ENCODE measurements at regions not wholly inside any gene's neighbourhood (a gene's known extent, or its start where the extent isn't known, plus 50 kb on each side); places are given as distances from the start of the nearest gene placed in this dataset.
"Not testable (repeated sequence)": the region's sequence is repeated elsewhere in the genome, so short reads cannot be mapped to it uniquely, and the experiment has no call there.

GRCh38 chr12:9354009-9354754, 146.0 kb upstream of the PZP start:
- H3K4me3 Mint-ChIP-seq; H3K27me3 Mint-ChIP-seq; ATAC-seq (replicated peaks); DNase-seq; H3K27ac Mint-ChIP-seq; H3K4me1 Mint-ChIP-seq: not testable (repeated sequence)
- Mint-ChIP-seq H3K9me3 (peaks cover 18 to 19% of the 10 kb centered on the region in 2 donors), H3K36me3 (peaks cover 5 to 17% of the 10 kb centered on the region in 2 donors)

GRCh38 chr12:9351136-9351535, 142.9 kb upstream of the PZP start:
- peaks cover 18 to 19% of the 10 kb centered on the region in 2 donors for H3K9me3 Mint-ChIP-seq
- no peak overlapping the region for H3K27ac Mint-ChIP-seq
- DNase-seq, result no peak
- H3K4me3 Mint-ChIP-seq, result no peak overlapping the region
- peaks cover 0 to 1% of the 10 kb centered on the region in 2 donors for H3K4me1 Mint-ChIP-seq
- ATAC-seq (replicated peaks), result no peak
- peaks cover 5 to 17% of the 10 kb centered on the region in 2 donors for H3K36me3 Mint-ChIP-seq
- no peaks in the 10 kb centered on the region for H3K27me3 Mint-ChIP-seq

GRCh38 chr12:9349888-9350885, 142.0 kb upstream of the PZP start:
- no peak for ATAC-seq (replicated peaks)
- no peaks in the 10 kb centered on the region for H3K27me3 Mint-ChIP-seq
- H3K27ac Mint-ChIP-seq, result peak overlapping the region; percentile 31
- H3K4me3 Mint-ChIP-seq, result no peak overlapping the region
- H3K36me3 Mint-ChIP-seq, result peaks cover 5 to 17% of the 10 kb centered on the region in 2 donors
- DNase-seq, result no peak
- H3K4me1 Mint-ChIP-seq, result peaks cover 0 to 1% of the 10 kb centered on the region in 2 donors
- peaks cover 18 to 19% of the 10 kb centered on the region in 2 donors for H3K9me3 Mint-ChIP-seq

GRCh38 chr12:9348906-9349518, 140.8 kb upstream of the PZP start:
- no peak for ATAC-seq (replicated peaks)
- Mint-ChIP-seq H3K9me3 (peaks cover 9 to 13% of the 10 kb centered on the region in 2 donors), H3K27me3 (peaks cover 0 to 1% of the 10 kb centered on the region in 2 donors), H3K27ac (no peak overlapping the region), H3K4me1 (peaks cover 0 to 1% of the 10 kb centered on the region in 2 donors), H3K36me3 (peaks cover 5 to 13% of the 10 kb centered on the region in 2 donors), H3K4me3 (no peak overlapping the region)
- DNase-seq, result no peak

- no peak overlapping the region for H3K4me3 Mint-ChIP-seq
- H3K27ac Mint-ChIP-seq, result no peak overlapping the region
- H3K4me1 Mint-ChIP-seq, result peaks cover 0 to 1% of the 10 kb centered on the region in 2 donors
- DNase-seq (no peak), ATAC-seq (replicated peaks) (peak; percentile 52 to 58)
- peaks cover 5 to 8% of the 10 kb centered on the region in 2 donors for H3K36me3 Mint-ChIP-seq
- H3K9me3 Mint-ChIP-seq, result peaks cover 5% of the 10 kb centered on the region in 2 donors
- peaks cover 0 to 3% of the 10 kb centered on the region in 2 donors for H3K27me3 Mint-ChIP-seq
Measured at GRCh38 chr12:9347328-9348127, 139.3 kb upstream of the PZP start.

- H3K4me3 Mint-ChIP-seq, result no peak overlapping the region
- H3K27ac Mint-ChIP-seq, result no peak overlapping the region
- H3K4me1 Mint-ChIP-seq, result peaks cover 0 to 1% of the 10 kb centered on the region in 2 donors
- ATAC-seq (replicated peaks) (no peak), DNase-seq (no peak)
- peaks cover 1 to 2% of the 10 kb centered on the region in 2 donors for H3K36me3 Mint-ChIP-seq
- no peaks in the 10 kb centered on the region for H3K9me3 Mint-ChIP-seq
- H3K27me3 Mint-ChIP-seq, result peaks cover 0 to 3% of the 10 kb centered on the region in 2 donors
Measured at GRCh38 chr12:9346866-9347327, 138.7 kb upstream of the PZP start.

GRCh38 chr12:9345171-9345570, 137.0 kb upstream of the PZP start:
- no peak for ATAC-seq (replicated peaks)
- peaks cover 0 to 1% of the 10 kb centered on the region in 2 donors for H3K4me1 Mint-ChIP-seq
- H3K9me3 Mint-ChIP-seq, result no peaks in the 10 kb centered on the region
- no peaks in the 10 kb centered on the region for H3K36me3 Mint-ChIP-seq
- H3K4me3 Mint-ChIP-seq, result no peak overlapping the region
- H3K27me3 Mint-ChIP-seq, result peaks cover 0 to 3% of the 10 kb centered on the region in 2 donors
- no peak for DNase-seq
- no peak overlapping the region for H3K27ac Mint-ChIP-seq

DNA sequence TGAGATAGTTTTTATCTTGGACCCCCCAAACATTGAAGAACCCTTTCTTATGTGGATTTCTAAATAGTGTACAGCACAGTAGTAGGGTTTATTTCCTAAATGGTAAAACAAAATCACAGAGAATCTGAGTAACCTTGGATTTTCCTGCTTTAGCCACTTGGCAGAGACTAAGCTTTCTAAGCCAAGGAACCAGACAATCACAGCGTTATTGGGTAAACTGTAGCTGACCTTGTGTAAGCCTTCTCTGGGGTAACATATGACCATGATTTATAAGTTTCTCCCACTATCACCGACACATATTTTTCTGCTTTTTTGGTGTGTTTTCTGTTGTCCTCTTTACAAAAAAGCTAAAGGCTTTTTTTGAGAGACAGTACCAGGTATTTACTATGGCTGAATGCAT, 136.3 kb upstream of the PZP start:
- H3K4me3 Mint-ChIP-seq, result no peak overlapping the region
- no peaks in the 10 kb centered on the region for H3K9me3 Mint-ChIP-seq
- H3K4me1 Mint-ChIP-seq, result peaks cover 0 to 1% of the 10 kb centered on the region in 2 donors
- ATAC-seq (replicated peaks) (no peak), DNase-seq (no peak)
- no peak overlapping the region for H3K27ac Mint-ChIP-seq
- no peaks in the 10 kb centered on the region for H3K36me3 Mint-ChIP-seq
- H3K27me3 Mint-ChIP-seq, result peaks cover 0 to 3% of the 10 kb centered on the region in 2 donors

- DNase-seq (no peak), ATAC-seq (replicated peaks) (no peak)
- no peaks in the 10 kb centered on the region for H3K36me3 Mint-ChIP-seq
- H3K27ac Mint-ChIP-seq, result no peak overlapping the region
- peaks cover 0 to 1% of the 10 kb centered on the region in 2 donors for H3K4me1 Mint-ChIP-seq
- peaks cover 0 to 3% of the 10 kb centered on the region in 2 donors for H3K27me3 Mint-ChIP-seq
- H3K9me3 Mint-ChIP-seq, result no peaks in the 10 kb centered on the region
- no peak overlapping the region for H3K4me3 Mint-ChIP-seq
Measured at GRCh38 chr12:9343731-9344130, 135.5 kb upstream of the PZP start.

DNA sequence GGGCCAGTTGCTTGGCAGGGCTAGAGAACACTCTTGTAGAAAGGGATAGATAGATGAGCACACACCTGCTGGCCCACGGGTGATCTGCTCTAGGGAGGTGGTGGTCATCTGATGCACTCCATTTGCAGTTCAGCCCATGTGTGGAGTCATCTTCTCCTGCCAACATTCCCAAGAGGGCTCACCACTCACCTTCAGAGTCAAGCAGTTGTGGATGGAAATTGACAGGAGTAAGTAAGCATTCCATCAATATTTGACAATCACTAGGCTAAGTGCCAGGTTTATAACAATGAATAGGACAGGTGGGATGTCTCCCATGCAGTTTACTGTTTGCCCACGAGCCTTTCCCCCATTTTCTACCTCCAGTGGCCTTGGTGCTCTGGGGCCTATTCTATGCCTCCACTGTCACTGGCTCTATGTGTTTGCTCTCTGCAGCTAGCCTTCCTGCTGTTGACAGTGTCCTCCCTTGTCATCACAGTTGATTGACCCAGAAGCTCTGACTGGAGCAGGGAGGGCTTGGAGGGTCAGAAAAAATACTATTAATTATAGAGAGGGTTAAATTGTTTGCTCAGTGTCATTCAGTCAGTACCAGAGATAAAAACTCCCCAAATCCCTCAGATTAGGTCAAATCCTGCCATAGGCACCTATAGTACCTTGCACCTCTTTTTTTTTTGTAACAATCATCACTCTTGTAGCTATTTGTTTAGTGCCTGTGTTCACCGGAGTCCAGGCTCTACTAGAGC, 134.6 kb upstream of the PZP start:
- Mint-ChIP-seq H3K4me1 (peaks cover 0 to 1% of the 10 kb centered on the region in 2 donors), H3K27me3 (peaks cover 0 to 3% of the 10 kb centered on the region in 2 donors), H3K27ac (no peak overlapping the region), H3K9me3 (no peaks in the 10 kb centered on the region), H3K4me3 (no peak overlapping the region), H3K36me3 (no peaks in the 10 kb centered on the region)
- no peak for DNase-seq
- ATAC-seq (replicated peaks), result no peak

GRCh38 chr12:9341260-9341585, 133.0 kb upstream of the PZP start:
- Mint-ChIP-seq H3K27ac (no peak overlapping the region), H3K4me1 (no peaks in the 10 kb centered on the region), H3K9me3 (peaks cover 3 to 4% of the 10 kb centered on the region in 2 donors), H3K4me3 (no peak overlapping the region), H3K36me3 (peaks cover 2 to 3% of the 10 kb centered on the region in 2 donors), H3K27me3 (peaks cover 0 to 3% of the 10 kb centered on the region in 2 donors)
- ATAC-seq (replicated peaks) (no peak), DNase-seq (no peak)

DNA sequence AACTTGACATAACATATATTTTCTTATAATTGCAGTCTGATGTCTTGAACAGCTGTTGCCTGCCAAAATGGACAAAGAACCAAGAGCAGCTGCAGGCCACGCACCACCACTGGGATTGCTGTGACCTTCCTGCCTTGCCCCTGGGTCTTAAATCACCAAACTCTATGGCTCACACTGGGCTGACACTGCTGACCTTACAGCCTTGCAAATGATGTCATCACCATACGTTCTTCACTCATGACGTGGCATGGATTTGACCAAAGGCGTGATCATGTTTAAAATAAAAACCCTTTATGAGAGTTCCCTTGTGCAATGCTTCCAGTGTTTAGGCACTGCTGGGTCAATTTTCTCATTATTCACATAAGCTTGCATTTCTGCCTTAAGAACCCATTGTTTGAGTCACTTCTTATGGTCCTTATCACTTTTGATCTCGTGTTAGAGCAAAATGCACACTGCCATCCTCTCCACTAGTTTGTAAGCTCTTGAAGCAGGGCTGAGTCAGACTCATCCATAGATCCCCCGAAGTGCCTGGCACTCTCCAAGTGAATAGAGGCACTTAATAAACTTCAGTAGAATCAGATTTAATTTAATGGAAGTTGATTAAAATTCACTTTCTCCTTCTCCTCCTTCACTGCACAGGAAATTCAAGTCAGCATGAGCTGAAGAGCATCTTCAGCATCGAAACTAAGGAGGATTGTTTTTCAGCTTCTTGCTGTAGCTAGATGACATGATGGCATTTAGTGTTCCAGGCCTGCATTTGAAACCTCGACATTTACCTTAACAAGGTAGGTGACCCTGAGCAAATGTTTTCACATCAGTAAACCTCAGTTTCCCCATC, 132.4 kb upstream of the PZP start:
- no peak for ATAC-seq (replicated peaks)
- H3K9me3 Mint-ChIP-seq, result peaks cover 5 to 6% of the 10 kb centered on the region in 2 donors
- no peaks in the 10 kb centered on the region for H3K4me1 Mint-ChIP-seq

More for the DNA sequence above, 132.4 kb upstream of the PZP start:
- DNase-seq, result no peak
- Mint-ChIP-seq H3K36me3 (peaks cover 3 to 4% of the 10 kb centered on the region in 2 donors), H3K27ac (no peak overlapping the region), H3K4me3 (no peak overlapping the region), H3K27me3 (peaks cover 0 to 3% of the 10 kb centered on the region in 2 donors)

Measured in stimulated activated naive B cell treated with anti-CD40 and anti-IgM and Interleukin-4, amounts not matched to agents 10 μg/mL and 1 μg/mL and 100 μg/mL, for 72 hours (primary cell).